RPMI7951 (cell line): ENCODE measurements at regions not wholly inside any gene's neighbourhood (a gene's known extent, or its start where the extent isn't known, plus 50 kb on each side); places are given as distances from the start of the nearest gene placed in this dataset.

Experiments used
- DNase-seq: peaks from one replicate; pipeline ENCODE4 v3.0.0-alpha.2; 2012; ENCODE audit warnings: low read depth

GRCh38 chr7:124692425-124692824 lies 73.2 kb downstream of the GPR37 start:
- DNase-seq, result no peak

GRCh38 chr7:124690840-124691239 lies 74.8 kb downstream of the GPR37 start:
- DNase-seq, result no peak

DNA sequence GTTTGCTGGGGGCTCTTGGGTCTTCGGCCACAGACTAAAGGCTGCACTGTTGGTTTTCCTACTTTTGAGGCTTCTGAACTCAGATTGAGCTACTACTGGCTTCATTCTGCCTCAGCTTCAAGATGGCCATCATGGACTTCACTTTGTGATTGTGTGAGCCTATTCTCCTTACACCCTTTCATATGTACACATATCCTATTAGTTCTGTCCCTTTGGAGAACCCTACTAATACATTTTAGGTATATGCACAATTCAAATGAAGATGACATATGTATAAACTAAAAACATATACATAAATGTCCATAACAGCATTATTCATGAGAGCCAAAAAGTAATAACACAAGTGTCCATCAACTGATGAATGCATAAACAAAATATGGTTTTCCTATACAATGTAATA lies 75.7 kb downstream of the GPR37 start:
- DNase-seq, result no peak

- no peak for DNase-seq
Measured at GRCh38 chr7:124689523-124689922, 76.1 kb downstream of the GPR37 start.

- DNase-seq, result peak; percentile 3
Measured at GRCh38 chr7:124688991-124689390, 76.6 kb downstream of the GPR37 start.

DNA sequence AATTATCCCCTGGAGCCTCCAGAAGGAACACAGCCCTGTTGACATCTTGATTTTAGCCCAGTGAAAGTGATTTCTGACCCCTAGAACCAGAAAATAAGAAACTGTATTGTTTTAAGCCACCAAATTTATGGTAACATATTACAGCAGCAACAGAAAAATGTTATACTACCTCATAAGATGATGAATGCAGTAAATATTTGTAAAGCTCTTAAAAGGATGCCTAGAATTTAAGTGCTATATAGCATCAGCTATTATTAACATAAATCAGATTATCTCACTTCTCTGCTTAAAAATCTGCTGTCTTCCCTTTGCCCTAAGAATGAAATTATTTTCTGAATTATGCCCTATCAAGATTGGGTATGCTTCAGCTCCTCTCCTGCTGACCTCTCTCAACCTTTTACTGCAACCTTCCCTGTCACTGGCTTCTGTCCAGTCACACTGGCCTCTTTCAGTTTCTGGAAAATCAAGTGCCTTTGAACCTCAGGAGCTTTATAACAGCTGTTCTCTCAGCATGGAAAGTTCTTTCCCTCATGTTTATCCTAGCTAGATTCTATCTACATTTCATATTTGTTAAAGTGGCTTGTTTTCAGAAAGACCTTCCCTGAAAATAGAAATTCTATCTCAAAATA lies 78.9 kb downstream of the GPR37 start:
- DNase-seq, result no peak

DNA sequence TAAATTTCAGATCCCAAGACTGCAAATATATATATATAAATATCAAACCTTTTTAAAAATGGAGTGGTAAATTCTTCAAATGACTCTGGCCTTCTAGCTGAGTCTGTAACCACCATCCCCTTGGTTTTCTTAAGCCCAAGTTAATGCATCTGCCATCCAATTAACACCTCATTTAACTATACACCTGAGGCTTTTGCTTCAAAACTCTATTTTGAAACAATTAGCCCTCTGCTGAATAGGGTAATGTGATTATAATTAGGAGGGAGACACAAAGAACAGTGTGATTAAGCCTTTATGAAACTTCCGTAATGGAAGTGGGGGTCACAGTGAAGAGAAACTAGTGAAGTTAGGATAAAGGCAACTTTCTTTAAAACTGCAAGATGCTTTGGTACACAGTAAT lies 83.6 kb downstream of the GPR37 start:
- no peak for DNase-seq

- DNase-seq, result no peak
Measured at GRCh38 chr7:124680304-124680703, 85.3 kb downstream of the GPR37 start.

- no peak for DNase-seq
Measured at GRCh38 chr7:124679586-124680225, 85.9 kb downstream of the GPR37 start.

- DNase-seq, result no peak
Measured at GRCh38 chr7:124679146-124679545, 86.4 kb downstream of the GPR37 start.

DNA sequence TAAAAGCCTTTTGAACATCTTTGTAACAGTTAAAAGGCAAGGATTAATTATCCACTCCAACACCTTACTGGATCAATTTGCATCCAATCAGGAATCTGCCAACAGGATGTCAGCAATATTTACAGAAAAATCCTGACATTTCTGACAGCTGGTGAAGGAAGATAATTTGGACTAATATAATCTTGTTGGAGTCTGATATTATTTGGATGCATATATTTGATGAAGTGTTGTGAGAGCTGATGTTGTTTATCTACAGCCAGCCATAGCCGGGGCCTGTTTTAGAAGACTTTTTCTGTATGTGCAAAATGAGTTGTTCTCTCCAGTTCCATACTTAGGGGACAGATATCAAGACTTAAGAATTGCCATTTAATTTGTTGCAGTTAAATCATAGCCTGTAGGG lies 91.1 kb downstream of the GPR37 start:
- no peak for DNase-seq

GRCh38 chr7:124672011-124672410 lies 93.6 kb downstream of the GPR37 start:
- no peak for DNase-seq

GRCh38 chr7:124667312-124668153 lies 98.1 kb downstream of the GPR37 start:
- DNase-seq, result no peak

DNA sequence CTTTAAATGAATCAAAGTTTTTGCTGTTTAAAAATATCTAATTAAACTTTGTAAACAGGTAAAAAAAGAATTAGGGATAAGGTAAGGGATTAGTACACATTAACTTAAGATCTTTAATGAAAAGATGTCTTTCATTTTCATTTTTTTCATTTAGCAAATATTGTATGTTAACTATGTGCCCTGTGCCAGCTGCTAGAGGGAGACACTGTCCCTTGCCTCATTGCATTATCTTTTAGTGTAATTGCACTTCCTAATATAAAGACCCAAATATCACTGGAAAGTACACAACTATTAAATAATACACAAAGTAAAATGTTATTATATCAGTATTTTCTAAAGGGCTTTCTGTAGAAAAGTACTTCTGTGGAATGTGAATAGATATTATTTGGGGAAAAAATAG lies 102.7 kb downstream of the GPR37 start:
- no peak for DNase-seq

- DNase-seq, result no peak
Measured at GRCh38 chr7:124662372-124662771, 103.2 kb downstream of the GPR37 start.

DNA sequence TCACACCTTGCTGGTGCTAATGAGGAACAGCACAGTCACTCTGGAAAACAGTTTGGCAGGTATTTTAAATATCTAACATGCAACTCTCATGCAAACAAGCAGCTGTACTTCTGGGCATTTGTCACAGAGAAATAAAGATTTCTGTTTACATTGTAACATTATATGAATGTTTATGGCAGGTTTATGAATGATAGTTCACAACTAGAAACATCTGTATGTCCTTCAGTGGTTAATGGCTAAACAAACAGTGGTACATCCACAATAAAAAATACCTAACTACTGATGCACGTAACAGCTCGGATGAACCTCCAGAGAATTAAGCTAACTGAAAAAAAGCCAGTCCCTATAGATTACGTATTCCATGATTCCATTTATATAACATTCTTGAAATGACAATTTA lies 109.6 kb downstream of the GPR37 start:
- DNase-seq, result no peak

DNA sequence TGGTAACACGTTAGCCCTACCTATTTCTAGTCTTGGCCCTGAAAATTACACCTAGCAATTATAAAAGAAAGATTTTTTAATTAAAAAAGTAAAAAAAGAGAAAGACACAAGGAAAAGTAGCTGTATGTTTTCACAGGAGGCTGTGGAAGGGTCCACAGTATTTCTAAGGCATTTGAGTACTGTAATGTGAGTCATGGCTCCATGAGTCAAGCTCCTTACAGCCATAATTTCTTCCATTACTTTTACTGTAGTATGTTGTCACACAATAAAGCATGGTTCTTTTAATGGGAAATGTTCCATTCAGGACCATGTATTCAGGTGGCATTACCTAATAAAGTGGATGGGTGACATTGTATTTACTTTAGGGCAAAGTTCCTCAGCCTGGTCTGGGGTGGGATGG lies 113.4 kb downstream of the GPR37 start:
- DNase-seq, result no peak

GRCh38 chr7:124651136-124651535 lies 114.5 kb downstream of the GPR37 start:
- no peak for DNase-seq

- no peak for DNase-seq
Measured at GRCh38 chr7:124649397-124650014, 116.1 kb downstream of the GPR37 start.

DNA sequence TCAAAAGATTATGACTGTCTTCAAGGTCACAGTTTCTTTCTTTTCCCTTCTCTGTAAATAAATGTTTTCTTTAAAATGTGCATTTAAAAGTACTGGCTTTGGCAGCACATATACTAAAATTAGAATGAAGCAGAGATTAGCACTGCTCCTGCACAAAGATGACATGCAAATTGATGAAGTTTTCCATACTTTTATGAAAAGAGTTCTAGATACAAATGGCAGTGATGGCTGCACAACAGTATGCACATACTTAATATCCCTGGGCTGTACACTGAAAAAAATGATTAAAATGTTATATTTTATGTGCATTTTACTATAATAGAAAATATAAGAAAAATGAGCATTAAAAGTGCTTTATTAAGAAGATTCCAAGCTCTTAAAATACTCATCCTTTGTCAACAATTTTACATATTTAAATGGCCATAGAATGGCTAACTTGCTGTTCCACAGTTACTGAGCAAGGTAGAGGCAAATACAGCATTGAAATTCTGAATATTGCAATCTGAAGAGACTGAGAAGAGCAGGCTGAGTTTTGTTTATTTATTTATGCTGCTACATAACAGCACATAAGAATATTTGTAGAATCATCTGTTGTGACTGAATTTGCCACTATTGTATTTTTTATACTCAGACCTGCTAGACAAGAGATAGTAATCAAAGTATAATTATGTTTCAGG lies 117.8 kb downstream of the GPR37 start:
- DNase-seq, result no peak

DNA sequence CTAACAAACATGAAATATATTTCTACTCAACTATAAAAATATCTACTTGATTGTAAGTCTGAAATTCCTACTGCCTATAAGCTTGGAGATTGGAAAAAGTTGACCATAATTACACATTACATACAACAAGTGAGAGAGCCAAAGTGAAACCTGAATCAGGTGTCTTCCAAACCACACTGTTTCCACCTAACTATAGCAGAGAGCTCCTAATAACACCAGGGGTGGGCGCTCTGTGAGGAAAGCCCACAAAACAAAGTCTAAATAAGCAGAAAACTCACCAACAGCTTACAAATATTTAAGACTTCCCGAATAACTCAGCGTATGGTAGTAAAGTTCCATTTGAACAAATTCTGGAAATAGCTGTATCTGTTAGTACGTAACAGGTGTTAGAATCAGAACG lies 119.9 kb downstream of the GPR37 start:
- no peak for DNase-seq

GRCh38 chr7:124643311-124643811 lies 122.2 kb downstream of the GPR37 start:
- DNase-seq, result peak; percentile 38
